ENCODE measurements at regions not wholly inside any gene's neighbourhood (a gene's known extent, or its start where the extent isn't known, plus 50 kb on each side); places are given as distances from the start of the nearest gene placed in this dataset.

GRCh38 chr4:24372881-24373280 lies 211.5 kb downstream of the DHX15 start:
- Histone ChIP-seq H3K9me2 (replicated peaks; ENCODE audit: low read length) (no peaks in the 10 kb centered on the region), H3K36me3 (ENCODE audit: low read depth, low read length) (no peaks in the 10 kb centered on the region), H2AFZ (ENCODE audit: low read length) (no peak overlapping the region), H3K9me3 (ENCODE audit: low read length) (no peaks in the 10 kb centered on the region), H3K79me2 (ENCODE audit: low read length) (no peaks in the 10 kb centered on the region), H3K4me1 (ENCODE audit: insufficient read depth, low read length) (no peaks in the 10 kb centered on the region), H3K4me2 (ENCODE audit: low read length) (no peak overlapping the region), H3K9ac (ENCODE audit: low read length) (no peak overlapping the region), H3K27ac (ENCODE audit: low read length) (no peak overlapping the region), H3F3A (ENCODE audit: low read length, unreplicated experiment) (no peaks in the 10 kb centered on the region), H3K4me3 (ENCODE audit: low read length) (no peak overlapping the region), H3K27me3 (ENCODE audit: low read length) (peaks cover 56% of the 10 kb centered on the region), H4K20me1 (ENCODE audit: low read length) (no peaks in the 10 kb centered on the region)
- ChIA-PET CTCF (no interaction called here), POLR2A (ENCODE audit: unreplicated experiment) (no interaction called here)
- intact Hi-C loops (cut with micrococcal nuclease), result no loop called here
- TF ChIP-seq, protein P1, sequence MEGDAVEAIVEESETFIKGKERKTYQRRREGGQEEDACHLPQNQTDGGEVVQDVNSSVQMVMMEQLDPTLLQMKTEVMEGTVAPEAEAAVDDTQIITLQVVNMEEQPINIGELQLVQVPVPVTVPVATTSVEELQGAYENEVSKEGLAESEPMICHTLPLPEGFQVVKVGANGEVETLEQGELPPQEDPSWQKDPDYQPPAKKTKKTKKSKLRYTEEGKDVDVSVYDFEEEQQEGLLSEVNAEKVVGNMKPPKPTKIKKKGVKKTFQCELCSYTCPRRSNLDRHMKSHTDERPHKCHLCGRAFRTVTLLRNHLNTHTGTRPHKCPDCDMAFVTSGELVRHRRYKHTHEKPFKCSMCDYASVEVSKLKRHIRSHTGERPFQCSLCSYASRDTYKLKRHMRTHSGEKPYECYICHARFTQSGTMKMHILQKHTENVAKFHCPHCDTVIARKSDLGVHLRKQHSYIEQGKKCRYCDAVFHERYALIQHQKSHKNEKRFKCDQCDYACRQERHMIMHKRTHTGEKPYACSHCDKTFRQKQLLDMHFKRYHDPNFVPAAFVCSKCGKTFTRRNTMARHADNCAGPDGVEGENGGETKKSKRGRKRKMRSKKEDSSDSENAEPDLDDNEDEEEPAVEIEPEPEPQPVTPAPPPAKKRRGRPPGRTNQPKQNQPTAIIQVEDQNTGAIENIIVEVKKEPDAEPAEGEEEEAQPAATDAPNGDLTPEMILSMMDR (conservative IDR thresholded peaks at IDR 0.05; ENCODE audit: low read depth, low read length), result no peak
- TF ChIP-seq EZH2 (IDR thresholded peaks at IDR 0.05; ENCODE audit: low read length, unreplicated experiment), result no peak
- no peak for TF ChIP-seq EZH2phosphoT487 (IDR thresholded peaks at IDR 0.05; ENCODE audit: borderline replicate concordance, low read length)
- BruUV-seq (replicated peaks), result no TSS peak
- ATAC-seq (no peak), DNase-seq (no peak)

- Histone ChIP-seq H3K27me3 (ENCODE audit: low read length) (peaks cover 52% of the 10 kb centered on the region), H3K9me3 (ENCODE audit: low read length) (no peaks in the 10 kb centered on the region), H3K36me3 (ENCODE audit: low read depth, low read length) (no peaks in the 10 kb centered on the region), H3K4me1 (ENCODE audit: insufficient read depth, low read length) (no peaks in the 10 kb centered on the region), H2AFZ (ENCODE audit: low read length) (no peak overlapping the region), H4K20me1 (ENCODE audit: low read length) (no peaks in the 10 kb centered on the region), H3K79me2 (ENCODE audit: low read length) (no peaks in the 10 kb centered on the region), H3K9ac (ENCODE audit: low read length) (no peak overlapping the region), H3K4me3 (ENCODE audit: low read length) (no peak overlapping the region), H3K9me2 (replicated peaks; ENCODE audit: low read length) (no peaks in the 10 kb centered on the region), H3K4me2 (ENCODE audit: low read length) (no peak overlapping the region), H3F3A (ENCODE audit: low read length, unreplicated experiment) (no peaks in the 10 kb centered on the region), H3K27ac (ENCODE audit: low read length) (no peak overlapping the region)
- intact Hi-C loops (cut with micrococcal nuclease), result no loop called here
- CTCF ChIA-PET, result no interaction called here
- BruUV-seq (replicated peaks), result no TSS peak
- POLR2A ChIA-PET (ENCODE audit: unreplicated experiment), result no interaction called here
- TF ChIP-seq EZH2 (IDR thresholded peaks at IDR 0.05; ENCODE audit: low read length, unreplicated experiment), result no peak
- TF ChIP-seq, protein P1 (conservative IDR thresholded peaks at IDR 0.05; ENCODE audit: low read depth, low read length), result no peak
- TF ChIP-seq EZH2phosphoT487 (IDR thresholded peaks at IDR 0.05; ENCODE audit: borderline replicate concordance, low read length), result no peak
- no peak for DNase-seq
- no peak for ATAC-seq
Measured at GRCh38 chr4:24372341-24372740, 212.0 kb downstream of the DHX15 start.

DNA sequence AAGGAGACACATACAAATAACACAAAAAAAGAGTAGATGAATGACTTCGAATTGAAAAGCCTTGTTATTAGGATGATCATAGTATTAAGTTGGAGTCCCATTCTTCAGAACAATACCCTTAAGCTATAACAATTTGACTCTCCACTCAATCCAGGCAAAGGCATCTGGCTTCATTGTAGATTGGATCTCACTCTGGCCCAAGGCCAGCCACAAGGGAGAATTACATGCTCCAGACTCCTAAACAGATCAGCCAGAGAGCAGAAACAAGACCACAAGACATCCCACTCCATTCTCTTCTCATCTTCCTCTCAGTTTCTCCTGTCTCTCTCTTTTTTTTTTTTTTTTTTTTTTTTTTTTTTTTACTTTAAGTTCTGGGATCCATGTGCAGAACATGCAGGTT lies 213.9 kb downstream of the DHX15 start:
- Histone ChIP-seq H3K27me3 (ENCODE audit: low read length) (peaks cover 36% of the 10 kb centered on the region), H3K79me2 (ENCODE audit: low read length) (no peaks in the 10 kb centered on the region), H2AFZ (ENCODE audit: low read length) (no peak overlapping the region), H3K9me2 (replicated peaks; ENCODE audit: low read length) (no peaks in the 10 kb centered on the region), H3K27ac (ENCODE audit: low read length) (no peak overlapping the region), H3F3A (ENCODE audit: low read length, unreplicated experiment) (no peaks in the 10 kb centered on the region), H3K4me3 (ENCODE audit: low read length) (no peak overlapping the region), H3K9me3 (ENCODE audit: low read length) (no peaks in the 10 kb centered on the region), H3K4me1 (ENCODE audit: insufficient read depth, low read length) (no peaks in the 10 kb centered on the region), H3K4me2 (ENCODE audit: low read length) (no peak overlapping the region), H3K9ac (ENCODE audit: low read length) (no peak overlapping the region), H3K36me3 (ENCODE audit: low read depth, low read length) (no peaks in the 10 kb centered on the region), H4K20me1 (ENCODE audit: low read length) (no peaks in the 10 kb centered on the region)
- intact Hi-C loops (cut with micrococcal nuclease), result no loop called here
- TF ChIP-seq EZH2phosphoT487 (IDR thresholded peaks at IDR 0.05; ENCODE audit: borderline replicate concordance, low read length) (no peak), EZH2 (IDR thresholded peaks at IDR 0.05; ENCODE audit: low read length, unreplicated experiment) (no peak)
- TF ChIP-seq, protein P1 (conservative IDR thresholded peaks at IDR 0.05; ENCODE audit: low read depth, low read length), result no peak
- DNase-seq, result no peak
- no TSS peak for BruUV-seq (replicated peaks)
- ATAC-seq, result no peak
- ChIA-PET POLR2A (ENCODE audit: unreplicated experiment) (no interaction called here), CTCF (no interaction called here)
